Duodenal mucosa (tissue), 2 donors: ENCODE measurements at regions not wholly inside any gene's neighbourhood (a gene's known extent, or its start where the extent isn't known, plus 50 kb on each side); places are given as distances from the start of the nearest gene placed in this dataset.
A peak's percentile ranks its signal among the peaks of the same experiment; 100 is the strongest.

Experiments
- H3K27ac ChIP-seq: one replicate; pipeline ENCODE4 v1.7.0; 2013; ENCODE audit warnings: low read depth, low read length
- H3K27me3 ChIP-seq, 2 donors: one replicate each; pipeline ENCODE4 v1.7.0; 2013; ENCODE audit warnings: low read length in 2 of 2, control low read depth in 1 of 2; ENCODE audit not compliant: insufficient read depth in 2 of 2, control insufficient read depth in 1 of 2
- H3K36me3 ChIP-seq, 2 donors: one replicate each; pipeline ENCODE4 v1.7.0; 2013; ENCODE audit warnings: low read length in 2 of 2, control low read depth in 1 of 2; ENCODE audit not compliant: insufficient read depth in 2 of 2, control insufficient read depth in 1 of 2
- H3K4me1 ChIP-seq, 2 donors: one replicate each; pipeline ENCODE4 v1.7.0; 2013; ENCODE audit warnings: low read length in 2 of 2, control low read depth in 1 of 2; ENCODE audit not compliant: insufficient read depth in 2 of 2, control insufficient read depth in 1 of 2
- H3K4me3 ChIP-seq, 2 donors: one replicate each; pipeline ENCODE4 v1.7.0; 2013; ENCODE audit warnings: low read length in 2 of 2, low read depth in 1 of 2
- H3K9ac ChIP-seq, 2 donors: one replicate each; pipeline ENCODE4 v1.7.0; 2013; ENCODE audit warnings: low read length in 2 of 2, low read depth in 1 of 2
- H3K9me3 ChIP-seq, 2 donors: one replicate each; pipeline ENCODE4 v1.7.0; 2013; ENCODE audit warnings: low read length in 2 of 2, control low read depth in 1 of 2; ENCODE audit not compliant: control insufficient read depth in 1 of 2

GRCh38 chr6:22025468-22026163 is 271.2 kb downstream of the PRL start:
- no peaks in the 10 kb centered on the region for H3K27me3 ChIP-seq
- no peaks in the 10 kb centered on the region for H3K9me3 ChIP-seq
- peaks cover 6 to 7% of the 10 kb centered on the region in 2 donors for H3K4me1 ChIP-seq
- H3K36me3 ChIP-seq, result no peaks in the 10 kb centered on the region
- H3K4me3 ChIP-seq, result no peak overlapping the region
- peak overlapping the region; percentile 50 for H3K27ac ChIP-seq
- H3K9ac ChIP-seq, result peak overlapping the region in 1 of 2 donors; percentile 9

GRCh38 chr6:22026164-22026678 is 270.6 kb downstream of the PRL start:
- no peak overlapping the region for H3K27ac ChIP-seq

GRCh38 chr6:22027040-22027725 is 269.7 kb downstream of the PRL start:
- H3K4me3 ChIP-seq, result no peak overlapping the region
- H3K27ac ChIP-seq, result no peak overlapping the region
- no peaks in the 10 kb centered on the region for H3K27me3 ChIP-seq
- H3K9me3 ChIP-seq, result no peaks in the 10 kb centered on the region
- H3K4me1 ChIP-seq, result peaks cover 6 to 7% of the 10 kb centered on the region in 2 donors
- H3K9ac ChIP-seq, result no peak overlapping the region
- no peaks in the 10 kb centered on the region for H3K36me3 ChIP-seq

More at GRCh38 chr6:22026164-22026678, 270.6 kb downstream of the PRL start:
- H3K9ac ChIP-seq, result no peak overlapping the region
- no peak overlapping the region for H3K4me3 ChIP-seq
- no peaks in the 10 kb centered on the region for H3K9me3 ChIP-seq
- peaks cover 6 to 7% of the 10 kb centered on the region in 2 donors for H3K4me1 ChIP-seq
- no peaks in the 10 kb centered on the region for H3K36me3 ChIP-seq
- no peaks in the 10 kb centered on the region for H3K27me3 ChIP-seq

- Histone ChIP-seq H3K27ac (no peak overlapping the region), H3K36me3 (no peaks in the 10 kb centered on the region), H3K4me3 (no peak overlapping the region), H3K27me3 (no peaks in the 10 kb centered on the region), H3K9ac (no peak overlapping the region), H3K9me3 (no peaks in the 10 kb centered on the region), H3K4me1 (peaks cover 6 to 7% of the 10 kb centered on the region in 2 donors)
Measured at GRCh38 chr6:22028403-22029090, 268.3 kb downstream of the PRL start.

GRCh38 chr6:22029171-22029570 is 267.7 kb downstream of the PRL start:
- Histone ChIP-seq H3K27ac (no peak overlapping the region), H3K9me3 (no peaks in the 10 kb centered on the region), H3K27me3 (no peaks in the 10 kb centered on the region), H3K4me3 (no peak overlapping the region), H3K9ac (no peak overlapping the region), H3K36me3 (no peaks in the 10 kb centered on the region), H3K4me1 (peaks cover 6 to 7% of the 10 kb centered on the region in 2 donors)

GRCh38 chr6:22030730-22031619 is 265.9 kb downstream of the PRL start:
- Histone ChIP-seq H3K4me1 (peaks cover 2 to 6% of the 10 kb centered on the region in 2 donors), H3K27ac (no peak overlapping the region), H3K36me3 (no peaks in the 10 kb centered on the region), H3K27me3 (no peaks in the 10 kb centered on the region), H3K9me3 (no peaks in the 10 kb centered on the region), H3K4me3 (no peak overlapping the region), H3K9ac (no peak overlapping the region)

GRCh38 chr6:22035690-22036089 is 261.1 kb downstream of the PRL start:
- Histone ChIP-seq H3K4me1 (no peaks in the 10 kb centered on the region), H3K36me3 (no peaks in the 10 kb centered on the region), H3K27ac (no peak overlapping the region), H3K9ac (no peak overlapping the region), H3K4me3 (no peak overlapping the region), H3K27me3 (no peaks in the 10 kb centered on the region), H3K9me3 (no peaks in the 10 kb centered on the region)

- no peak overlapping the region for H3K9ac ChIP-seq
- H3K4me1 ChIP-seq, result no peaks in the 10 kb centered on the region
- no peaks in the 10 kb centered on the region for H3K27me3 ChIP-seq
- no peaks in the 10 kb centered on the region for H3K36me3 ChIP-seq
- H3K27ac ChIP-seq, result no peak overlapping the region
- peaks cover 0 to 2% of the 10 kb centered on the region in 2 donors for H3K9me3 ChIP-seq
- H3K4me3 ChIP-seq, result no peak overlapping the region
Measured at GRCh38 chr6:22036275-22036674, 260.6 kb downstream of the PRL start.

- Histone ChIP-seq H3K4me3 (no peak overlapping the region), H3K9me3 (peaks cover 0 to 2% of the 10 kb centered on the region in 2 donors), H3K27ac (no peak overlapping the region), H3K4me1 (no peaks in the 10 kb centered on the region), H3K27me3 (no peaks in the 10 kb centered on the region), H3K36me3 (no peaks in the 10 kb centered on the region), H3K9ac (no peak overlapping the region)
Measured at GRCh38 chr6:22036699-22037098, 260.1 kb downstream of the PRL start.
